ENCODE measurements at regions not wholly inside any gene's neighbourhood (a gene's known extent, or its start where the extent isn't known, plus 50 kb on each side); places are given as distances from the start of the nearest gene placed in this dataset.
A peak's percentile ranks its signal among the peaks of the same experiment; 100 is the strongest.

GRCh38 chr11:79610678-79611077 is 169.8 kb upstream of the TENM4 start:
- TF ChIP-seq CTCF (IDR thresholded peaks at IDR 0.05) = peak in 5 of 6 experiments; percentile 16 to 80 (median 51)
- TF ChIP-seq POLR2A (IDR thresholded peaks at IDR 0.05) = no peak
